A549 (cell line): ENCODE measurements at regions not wholly inside any gene's neighbourhood (a gene's known extent, or its start where the extent isn't known, plus 50 kb on each side); places are given as distances from the start of the nearest gene placed in this dataset.
A peak's percentile ranks its signal among the peaks of the same experiment; 100 is the strongest.
"Not testable (repeated sequence)": the region's sequence is repeated elsewhere in the genome, so short reads cannot be mapped to it uniquely, and the experiment has no call there.

Experiments
- ATAC-seq, 2 experiments: fragments of 200-7000 bp in 1 of 2; fragments of >200 bp in 1 of 2; cut with Nextera tagmentation in 1 of 2; cut with Tn5 transposase in 1 of 2; 3 replicates each; pipeline versions ENCODE4 v1.8.0 to v1.9.1; 2018 to 2020; ENCODE audit warnings: mild to moderate bottlenecking in 1 of 2, moderate library complexity in 1 of 2
- CTCF ChIA-PET: fragments of 300-600 bp; sonication (Branson Sonifier 250); formaldehyde crosslinking; extraction: SDS; loops from one replicate; lab custom pipeline; 2021; ENCODE audit warnings: antibody characterized with exemption, inconsistent platforms; lab: Yijun Ruan, JAX
- POLR2A ChIA-PET: fragments of 350-600 bp; formaldehyde crosslinking; extraction: SDS; loops from one replicate; lab custom pipeline; 2021; ENCODE audit warnings: antibody characterized with exemption, inconsistent platforms; lab: Yijun Ruan, JAX
- DNase-seq, 2 experiments: peaks; one replicate each; pipeline versions ENCODE4 v3.0.0 to v3.0.0-alpha.2; 2011 to 2016; ENCODE audit warnings: low read depth in 1 of 2, low spot score in 1 of 2
- FAIRE-seq: peaks from 2 replicates; lab custom pipeline; 2011; peaks lifted over from hg19 to GRCh38; lab: Jason Lieb, UNC
- H3K27ac ChIP-seq, 2 experiments: fragments of >200 bp; sonication (Bioruptor Twin); formaldehyde crosslinking; 3 replicates each; pipeline ENCODE4 v1.5.1; 2016 to 2017
- H3K4me1 ChIP-seq: fragments of >200 bp; sonication (Bioruptor Twin); formaldehyde crosslinking; 3 replicates; pipeline ENCODE4 v1.6.1; 2016
- H3K4me2 ChIP-seq: fragments of >200 bp; sonication (Bioruptor Twin); formaldehyde crosslinking; 3 replicates; pipeline ENCODE4 v1.6.1; 2016
- H3K4me3 ChIP-seq: fragments of >200 bp; sonication (Bioruptor Twin); formaldehyde crosslinking; 3 replicates; pipeline ENCODE4 v1.5.1; 2016
- H3K9me3 ChIP-seq: fragments of >200 bp; sonication (Bioruptor Twin); formaldehyde crosslinking; 3 replicates; pipeline ENCODE4 v1.6.1; 2016
- BHLHE40 ChIP-seq: IDR thresholded peaks from 2 replicates; pipeline ENCODE4 v1.6.1; 2012; ENCODE audit warnings: low read depth, low read length, inconsistent platforms
- CBX2 ChIP-seq: fragments of 200-600 bp; sonication (generic); IDR thresholded peaks from 2 replicates; pipeline ENCODE4 v1.6.1; 2016; ENCODE audit warnings: low read depth, mild to moderate bottlenecking, borderline replicate concordance
- CHD4 ChIP-seq: fragments of 200-600 bp; sonication (generic); IDR thresholded peaks from 2 replicates; pipeline ENCODE4 v1.6.1; 2016; ENCODE audit warnings: antibody characterized with exemption, mild to moderate bottlenecking, borderline replicate concordance
- EHF ChIP-seq: fragments of 250-450 bp; sonication (Bioruptor Pico); IDR thresholded peaks from 2 replicates; pipeline ENCODE4 v1.5.0; 2020; ENCODE audit warnings: mild to moderate bottlenecking
- EHMT2 ChIP-seq: fragments of 200-600 bp; sonication (generic); IDR thresholded peaks from 2 replicates; pipeline ENCODE4 v1.6.1; 2016; ENCODE audit warnings: antibody characterized with exemption, low read depth, mild to moderate bottlenecking, moderate library complexity
- EP300 ChIP-seq, 2 experiments: fragments of >200 bp; sonication (Bioruptor Twin); formaldehyde crosslinking; IDR thresholded peaks; 2 replicates in 1 of 2; 3 replicates in 1 of 2; pipeline ENCODE4 v1.6.1; 2016 to 2017
- FOSB ChIP-seq: fragments of 250-450 bp; sonication (Bioruptor Pico); IDR thresholded peaks from 2 replicates; pipeline ENCODE4 v1.5.0; 2020; ENCODE audit warnings: mild to moderate bottlenecking, moderate library complexity
- HOXA7 ChIP-seq: fragments of 250-450 bp; sonication (Bioruptor Pico); IDR thresholded peaks from 2 replicates; pipeline ENCODE4 v1.5.0; 2020; ENCODE audit warnings: mild to moderate bottlenecking, moderate library complexity
- HOXB13 ChIP-seq: fragments of 250-450 bp; sonication (Bioruptor Pico); IDR thresholded peaks from 2 replicates; pipeline ENCODE4 v1.5.0; 2020; ENCODE audit warnings: low read depth, mild to moderate bottlenecking, moderate library complexity
- JUN ChIP-seq, 2 experiments: fragments of >200 bp; sonication (Bioruptor Twin); formaldehyde crosslinking; IDR thresholded peaks; 2 replicates in 1 of 2; 3 replicates in 1 of 2; pipeline ENCODE4 v1.6.1; 2016 to 2017
- JUNB ChIP-seq: fragments of >200 bp; sonication (Bioruptor Twin); formaldehyde crosslinking; IDR thresholded peaks from 2 replicates; pipeline ENCODE4 v1.6.1; 2016
- KDM1A ChIP-seq: fragments of 200-600 bp; sonication (generic); IDR thresholded peaks from 2 replicates; pipeline ENCODE4 v1.6.1; 2016; ENCODE audit warnings: low read depth, mild to moderate bottlenecking
- MAFK ChIP-seq: fragments of 450-650 bp; IDR thresholded peaks from 2 replicates; pipeline ENCODE4 v1.6.1; 2014; ENCODE audit not compliant: partially characterized antibody
- MYC ChIP-seq: IDR thresholded peaks from 2 replicates; pipeline ENCODE4 v1.6.1; 2012; ENCODE audit warnings: mild to moderate bottlenecking, inconsistent platforms, low read length, improper control_type of control experiment, borderline replicate concordance
- NFE2L2 ChIP-seq: fragments of 150-350 bp; conservative IDR thresholded peaks from 2 replicates; pipeline ENCODE4 v1.6.1; 2014; ENCODE audit warnings: low read length
- NPAS2 ChIP-seq: fragments of 250-450 bp; sonication (Bioruptor Pico); IDR thresholded peaks from 2 replicates; pipeline ENCODE4 v1.8.0; 2022; ENCODE audit warnings: mild to moderate bottlenecking, moderate library complexity, borderline replicate concordance
- PHF8 ChIP-seq: fragments of 200-600 bp; sonication (generic); IDR thresholded peaks from 2 replicates; pipeline ENCODE4 v1.6.1; 2016; ENCODE audit warnings: low read depth, mild to moderate bottlenecking, antibody characterized with exemption, moderate library complexity, borderline replicate concordance
- POLR2AphosphoS2 ChIP-seq: conservative IDR thresholded peaks from 2 replicates; pipeline ENCODE4 v1.6.1; 2012; ENCODE audit warnings: low read length, improper control_type of control experiment, inconsistent platforms
- RARB ChIP-seq: fragments of 250-450 bp; sonication (Bioruptor Pico); IDR thresholded peaks from 2 replicates; pipeline ENCODE4 v1.8.0; 2021; ENCODE audit warnings: mild to moderate bottlenecking, moderate library complexity
- RCOR1 ChIP-seq: fragments of 150-350 bp; IDR thresholded peaks from 2 replicates; pipeline ENCODE4 v1.6.1; 2014; ENCODE audit warnings: antibody characterized with exemption, low read length, low read depth
- RFX5 ChIP-seq: fragments of 450-650 bp; IDR thresholded peaks from 2 replicates; pipeline ENCODE4 v1.7.1; 2014; ENCODE audit warnings: antibody characterized with exemption, mild to moderate bottlenecking, moderate library complexity
- RNF2 ChIP-seq: fragments of 200-600 bp; sonication (generic); IDR thresholded peaks from 2 replicates; pipeline ENCODE4 v1.6.1; 2016; ENCODE audit warnings: low read depth, mild to moderate bottlenecking, antibody characterized with exemption, moderate library complexity, borderline replicate concordance
- TFCP2L1 ChIP-seq: fragments of 250-450 bp; sonication (Bioruptor Pico); IDR thresholded peaks from 2 replicates; pipeline ENCODE4 v1.5.0; 2021; ENCODE audit warnings: mild to moderate bottlenecking
- TP53 ChIP-seq: fragments of 250-450 bp; sonication (Bioruptor Pico); IDR thresholded peaks from 2 replicates; pipeline ENCODE4 v1.5.0; 2021; ENCODE audit warnings: mild to moderate bottlenecking, moderate library complexity
- ZC3H11A ChIP-seq: fragments of 450-650 bp; IDR thresholded peaks from 2 replicates; pipeline ENCODE4 v1.6.1; 2014; ENCODE audit warnings: antibody characterized with exemption, mild to moderate bottlenecking
- ZFP36 ChIP-seq: fragments of 450-650 bp; IDR thresholded peaks from 2 replicates; pipeline ENCODE4 v1.6.1; 2014; ENCODE audit warnings: borderline replicate concordance; ENCODE audit not compliant: partially characterized antibody
- WGBS: methylation state at CpG from one replicate; pipeline ENCODE4 v1.1.6; 2017; ENCODE audit errors: missing lambda C conversion rate; 5-methylcytosine and 5-hydroxymethylcytosine counted together
- TF ChIP-seq, protein P1 (sequence below): fragments of 200-600 bp; sonication (generic); IDR thresholded peaks from 2 replicates; pipeline ENCODE4 v1.6.1; 2016; ENCODE audit warnings: antibody characterized with exemption, mild to moderate bottlenecking, moderate library complexity

DNA sequence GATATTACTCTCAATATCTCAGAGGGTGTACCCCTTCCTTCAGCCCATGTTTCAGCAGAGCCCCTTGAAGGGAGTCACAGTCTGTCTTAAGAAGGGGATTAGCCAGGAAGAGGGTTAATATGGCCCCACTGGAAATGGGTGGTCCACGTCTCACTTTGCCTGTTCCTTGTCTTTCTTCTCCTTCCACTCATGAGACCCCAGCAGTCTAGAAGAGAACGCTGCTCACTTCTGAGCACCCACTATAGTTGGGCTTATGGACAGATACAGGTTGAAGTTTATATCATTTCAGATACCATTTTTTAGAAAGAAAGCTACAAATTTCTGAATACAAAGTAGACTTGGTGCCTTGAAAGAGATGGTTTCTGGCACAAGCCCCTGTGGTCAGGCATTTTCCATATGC is 139.3 kb upstream of the API5 start:
- ATAC-seq, result no peak

DNA sequence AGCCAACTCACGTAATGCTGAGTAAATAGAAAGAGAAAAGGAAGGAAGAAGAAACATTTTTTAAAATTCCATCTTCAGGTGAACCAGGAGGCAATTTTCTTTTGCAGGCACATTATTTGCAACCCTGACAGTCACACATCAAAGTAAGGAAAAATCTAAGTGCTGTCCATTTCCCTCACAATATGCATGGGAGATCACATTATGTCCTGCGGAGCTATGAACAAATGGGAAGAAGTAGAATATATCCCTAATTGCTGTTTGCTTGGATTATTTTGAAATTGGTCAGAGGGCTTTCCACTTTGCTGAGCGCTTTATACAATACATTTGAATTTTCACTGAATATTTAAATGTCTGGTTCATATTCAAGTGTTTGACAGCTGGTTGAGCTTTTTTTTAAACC is 133.8 kb upstream of the API5 start:
- CTCF ChIA-PET, result no interaction called here

More for the DNA sequence above, 139.3 kb upstream of the API5 start:
- no peaks in the 10 kb centered on the region for H3K4me1 ChIP-seq
- FAIRE-seq (no peak), DNase-seq (no peak)
- no peak for TF ChIP-seq TP53 (CRISPR knock-in tag)
- TF ChIP-seq JUNB, result no peak
- TF ChIP-seq POLR2AphosphoS2, result no peak
- no peak for TF ChIP-seq CHD4
- TF ChIP-seq PHF8, result no peak
- no peak for TF ChIP-seq ZFP36
- TF ChIP-seq JUN (IDR thresholded peaks at IDR 0.05), result no peak
- no peak for TF ChIP-seq MYC
- no peak for TF ChIP-seq HOXB13 (CRISPR knock-in tag)
- TF ChIP-seq HOXA7 (CRISPR knock-in tag), result no peak
- H3K4me2 ChIP-seq, result no peak overlapping the region
- H3K27ac ChIP-seq, result no peak overlapping the region
- POLR2A ChIA-PET, result no interaction called here
- H3K4me3 ChIP-seq, result no peak overlapping the region
- 13% methylated on average over 2 of the region's 2 CpGs for WGBS
- CTCF ChIA-PET, result no interaction called here
- H3K9me3 ChIP-seq, result no peaks in the 10 kb centered on the region

DNA sequence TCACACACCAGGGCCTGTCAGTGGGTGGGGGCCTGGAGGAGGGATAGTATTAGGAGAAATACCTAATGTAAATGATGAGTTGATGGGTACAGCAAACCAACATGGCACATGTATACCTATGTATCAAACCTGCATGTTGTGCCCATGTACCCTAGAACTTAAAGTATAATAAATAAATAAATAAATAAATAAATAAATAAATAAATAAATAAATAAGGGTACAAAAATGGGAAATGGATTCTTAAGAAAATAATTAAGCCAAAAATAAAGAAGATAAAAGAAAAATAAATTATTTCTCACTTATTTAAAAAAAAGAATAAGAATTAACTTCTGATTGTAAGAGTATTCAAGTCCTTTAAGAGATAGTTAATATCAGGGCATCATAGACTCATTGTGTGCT is 117.3 kb upstream of the API5 start:
- CTCF ChIA-PET, POLR2A ChIA-PET, H3K4me1 ChIP-seq, DNase-seq, FAIRE-seq, H3K4me3 ChIP-seq, H3K27ac ChIP-seq, ATAC-seq, H3K9me3 ChIP-seq, H3K4me2 ChIP-seq: not testable (repeated sequence)
- TF ChIP-seq ZC3H11A, result peak; percentile 43

More for the DNA sequence above, 133.8 kb upstream of the API5 start:
- WGBS, result 3% methylated on average over 3 of the region's 3 CpGs
- TF ChIP-seq RFX5, result no peak
- no peak for TF ChIP-seq PHF8
- TF ChIP-seq KDM1A, result no peak
- no peak for TF ChIP-seq BHLHE40
- no peak for TF ChIP-seq RCOR1
- TF ChIP-seq RNF2, result no peak
- TF ChIP-seq NPAS2 (CRISPR knock-in tag), result no peak
- no peak for TF ChIP-seq EP300 (IDR thresholded peaks at IDR 0.05)
- no peak for TF ChIP-seq TFCP2L1 (CRISPR knock-in tag)
- TF ChIP-seq MAFK, result no peak
- no peak for TF ChIP-seq RARB (CRISPR knock-in tag)
- no peak for TF ChIP-seq CBX2
- TF ChIP-seq NFE2L2, result no peak
- no peak for TF ChIP-seq FOSB (CRISPR knock-in tag)
- no peak for TF ChIP-seq EHF
- Histone ChIP-seq H3K4me3 (no peak overlapping the region), H3K4me2 (no peak overlapping the region), H3K4me1 (no peaks in the 10 kb centered on the region), H3K9me3 (no peaks in the 10 kb centered on the region), H3K27ac (no peak overlapping the region)
- no peak for FAIRE-seq
- POLR2A ChIA-PET, result no interaction called here
- no peak for DNase-seq
- ATAC-seq, result no peak

DNA sequence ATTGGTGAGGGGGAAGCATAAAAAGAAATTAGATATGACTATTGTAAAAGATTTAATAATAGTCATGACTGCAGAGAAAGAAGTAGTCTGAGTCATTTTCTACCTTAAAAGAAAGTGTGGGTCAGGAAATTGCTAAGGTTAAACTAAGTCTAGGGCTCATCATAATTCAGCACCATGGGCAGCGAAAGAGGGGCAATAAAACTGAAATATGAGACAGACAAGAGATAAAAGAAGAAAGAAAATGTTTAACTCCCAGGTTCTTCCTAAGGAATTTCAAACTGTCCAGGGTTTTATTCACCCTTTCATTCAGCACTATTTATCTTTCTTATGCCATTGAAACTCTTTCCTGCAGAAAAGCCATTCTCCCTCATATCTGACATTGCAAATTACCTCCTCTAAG is 114.4 kb upstream of the API5 start:
- WGBS, result 0% methylated on average over 1 of the region's 1 CpG
- CTCF ChIA-PET, result no interaction called here
- H3K9me3 ChIP-seq, result no peaks in the 10 kb centered on the region
- TF ChIP-seq, protein P1, sequence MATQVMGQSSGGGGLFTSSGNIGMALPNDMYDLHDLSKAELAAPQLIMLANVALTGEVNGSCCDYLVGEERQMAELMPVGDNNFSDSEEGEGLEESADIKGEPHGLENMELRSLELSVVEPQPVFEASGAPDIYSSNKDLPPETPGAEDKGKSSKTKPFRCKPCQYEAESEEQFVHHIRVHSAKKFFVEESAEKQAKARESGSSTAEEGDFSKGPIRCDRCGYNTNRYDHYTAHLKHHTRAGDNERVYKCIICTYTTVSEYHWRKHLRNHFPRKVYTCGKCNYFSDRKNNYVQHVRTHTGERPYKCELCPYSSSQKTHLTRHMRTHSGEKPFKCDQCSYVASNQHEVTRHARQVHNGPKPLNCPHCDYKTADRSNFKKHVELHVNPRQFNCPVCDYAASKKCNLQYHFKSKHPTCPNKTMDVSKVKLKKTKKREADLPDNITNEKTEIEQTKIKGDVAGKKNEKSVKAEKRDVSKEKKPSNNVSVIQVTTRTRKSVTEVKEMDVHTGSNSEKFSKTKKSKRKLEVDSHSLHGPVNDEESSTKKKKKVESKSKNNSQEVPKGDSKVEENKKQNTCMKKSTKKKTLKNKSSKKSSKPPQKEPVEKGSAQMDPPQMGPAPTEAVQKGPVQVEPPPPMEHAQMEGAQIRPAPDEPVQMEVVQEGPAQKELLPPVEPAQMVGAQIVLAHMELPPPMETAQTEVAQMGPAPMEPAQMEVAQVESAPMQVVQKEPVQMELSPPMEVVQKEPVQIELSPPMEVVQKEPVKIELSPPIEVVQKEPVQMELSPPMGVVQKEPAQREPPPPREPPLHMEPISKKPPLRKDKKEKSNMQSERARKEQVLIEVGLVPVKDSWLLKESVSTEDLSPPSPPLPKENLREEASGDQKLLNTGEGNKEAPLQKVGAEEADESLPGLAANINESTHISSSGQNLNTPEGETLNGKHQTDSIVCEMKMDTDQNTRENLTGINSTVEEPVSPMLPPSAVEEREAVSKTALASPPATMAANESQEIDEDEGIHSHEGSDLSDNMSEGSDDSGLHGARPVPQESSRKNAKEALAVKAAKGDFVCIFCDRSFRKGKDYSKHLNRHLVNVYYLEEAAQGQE, result peak; percentile 38; the same call in 1 of the 2 replicates
- TF ChIP-seq HOXA7 (CRISPR knock-in tag) (no peak), EHMT2 (no peak)
- TF ChIP-seq, all 56 proteins: peak for 1
- Histone ChIP-seq H3K4me1 (no peaks in the 10 kb centered on the region), H3K4me2 (no peak overlapping the region), H3K4me3 (no peak overlapping the region), H3K27ac (no peak overlapping the region)
- no peak for DNase-seq
- FAIRE-seq, result no peak
- no peak for ATAC-seq
- POLR2A ChIA-PET, result no interaction called here
